ENCODE measurements at regions not wholly inside any gene's neighbourhood (a gene's known extent, or its start where the extent isn't known, plus 50 kb on each side); places are given as distances from the start of the nearest gene placed in this dataset.

GRCh38 chr22:48173773-48174160 is 1411.3 kb downstream of the TBC1D22A start:
- TF ChIP-seq KDM5A (IDR thresholded peaks at IDR 0.05; ENCODE audit: borderline replicate concordance, low read length) (no peak), HMGA1 (CRISPR knock-in tag; conservative IDR thresholded peaks at IDR 0.05) (no peak), ZNF143 (CRISPR knock-in tag; IDR thresholded peaks at IDR 0.05) (no peak), RFX3 (CRISPR knock-in tag; IDR thresholded peaks at IDR 0.05) (no peak), ZNF512B (CRISPR knock-in tag; IDR thresholded peaks at IDR 0.05; ENCODE audit: borderline replicate concordance) (no peak), ARNTL (CRISPR knock-in tag; IDR thresholded peaks at IDR 0.05) (no peak), STAG1 (CRISPR knock-in tag; IDR thresholded peaks at IDR 0.05) (no peak), TBP (CRISPR knock-in tag; IDR thresholded peaks at IDR 0.05) (no peak), CTCF (CRISPR knock-in tag; IDR thresholded peaks at IDR 0.05) (no peak), ZNF512 (CRISPR knock-in tag; IDR thresholded peaks at IDR 0.05) (no peak)

Measured in HepG2 (cell line).